ENCODE measurements at regions not wholly inside any gene's neighbourhood (a gene's known extent, or its start where the extent isn't known, plus 50 kb on each side); places are given as distances from the start of the nearest gene placed in this dataset.
"Not testable (repeated sequence)": the region's sequence is repeated elsewhere in the genome, so short reads cannot be mapped to it uniquely, and the experiment has no call there.

- DNase-seq: peak; percentile 54 to 90 (median 60)
These were observed 1180.6 kb downstream of the VRK1 start for GRCh38 chr14:97977651-97978261.

- peak; percentile 50 to 86 (median 67) for DNase-seq
These were observed 1181.2 kb downstream of the VRK1 start for GRCh38 chr14:97978341-97978740.

GRCh38 chr14:97993508-97994019 lies 1196.4 kb downstream of the VRK1 start:
- no peak for DNase-seq

- DNase-seq: peak in 1 of 5 donors; percentile 87
These were observed 1196.9 kb downstream of the VRK1 start for GRCh38 chr14:97994020-97994531.

DNA sequence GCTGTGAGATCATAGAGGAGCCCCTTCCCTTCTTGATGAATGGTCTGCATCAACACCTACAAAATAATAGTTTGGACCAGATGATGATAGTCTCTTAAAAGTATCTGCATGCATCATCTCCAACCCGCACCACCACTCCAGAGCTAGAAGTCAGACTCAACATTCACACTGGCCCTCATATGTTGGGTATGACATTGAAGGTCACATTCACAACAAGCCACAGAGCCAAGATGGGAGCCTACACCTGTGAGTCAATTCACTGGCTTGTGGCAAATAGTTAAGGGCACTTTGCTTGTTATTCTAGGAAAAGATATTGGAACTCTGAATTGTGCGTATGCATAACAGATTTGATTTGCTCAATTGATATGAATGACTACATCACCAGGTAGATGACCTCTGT lies 1197.9 kb downstream of the VRK1 start:
- peak in 1 of 5 donors; percentile 38 for DNase-seq

DNA sequence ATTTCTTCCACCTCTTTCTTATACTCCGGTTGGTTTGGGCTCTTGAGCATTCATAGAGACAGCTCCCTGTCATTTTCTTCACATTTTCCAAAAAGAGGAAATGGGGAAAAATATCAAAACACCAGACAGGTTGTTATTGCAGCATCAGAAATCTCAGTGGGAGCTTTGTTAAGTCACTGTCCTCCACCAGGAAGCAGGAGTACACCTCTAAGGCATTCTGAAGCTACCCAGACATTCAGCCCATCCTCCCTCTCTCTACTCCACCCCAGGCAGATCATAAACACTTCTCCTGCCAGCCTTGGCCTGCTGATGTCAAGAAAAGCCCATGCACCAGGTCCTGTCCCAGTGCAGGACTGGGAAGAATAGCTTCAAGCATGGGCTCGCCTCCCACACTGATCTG lies 1198.3 kb downstream of the VRK1 start:
- DNase-seq: peak in 1 of 5 donors; percentile 47

DNA sequence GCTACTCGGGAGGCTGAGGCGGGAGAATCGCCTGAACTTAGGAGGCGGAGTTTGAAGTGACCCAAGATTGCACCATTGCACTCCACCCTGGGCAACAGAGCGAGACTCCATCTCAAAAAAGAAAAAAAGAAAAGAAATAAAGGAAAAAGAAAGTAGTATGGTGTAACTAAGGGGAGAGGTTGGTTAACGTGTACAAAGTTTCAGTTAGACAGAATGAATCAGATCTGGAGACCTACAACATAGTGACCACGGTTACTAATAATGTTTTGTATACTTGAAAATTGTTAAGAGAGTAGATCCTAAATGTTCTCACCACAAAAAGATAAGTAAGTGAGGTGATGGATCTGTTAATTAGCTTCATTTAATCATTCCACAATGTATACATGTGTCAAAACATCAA lies 1208.8 kb downstream of the VRK1 start:
- peak in 1 of 5 donors; percentile 53 for DNase-seq

- DNase-seq: peak in 1 of 5 donors; percentile 83
These were observed 1211.4 kb downstream of the VRK1 start for GRCh38 chr14:98008381-98009113.

DNA sequence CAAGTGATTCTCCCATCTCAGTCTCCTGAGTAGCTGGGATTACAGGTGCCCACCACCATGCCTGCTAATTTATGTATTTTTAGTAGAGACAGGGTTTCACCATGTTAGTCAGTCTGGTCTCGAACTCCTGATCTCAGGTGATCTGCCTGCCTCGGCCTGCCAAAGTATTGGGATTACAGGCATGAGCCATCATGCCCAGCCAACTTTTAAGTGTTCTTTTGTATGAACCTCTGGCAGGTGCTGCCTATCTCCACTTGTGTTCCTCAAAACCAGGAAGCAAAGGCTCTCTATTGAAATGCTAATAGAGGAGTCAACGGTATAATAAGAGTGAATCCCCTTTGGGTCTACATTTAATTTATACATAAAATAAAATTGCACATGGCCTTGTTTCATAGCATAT lies 1212.0 kb downstream of the VRK1 start:
- DNase-seq: not testable (repeated sequence)

DNA sequence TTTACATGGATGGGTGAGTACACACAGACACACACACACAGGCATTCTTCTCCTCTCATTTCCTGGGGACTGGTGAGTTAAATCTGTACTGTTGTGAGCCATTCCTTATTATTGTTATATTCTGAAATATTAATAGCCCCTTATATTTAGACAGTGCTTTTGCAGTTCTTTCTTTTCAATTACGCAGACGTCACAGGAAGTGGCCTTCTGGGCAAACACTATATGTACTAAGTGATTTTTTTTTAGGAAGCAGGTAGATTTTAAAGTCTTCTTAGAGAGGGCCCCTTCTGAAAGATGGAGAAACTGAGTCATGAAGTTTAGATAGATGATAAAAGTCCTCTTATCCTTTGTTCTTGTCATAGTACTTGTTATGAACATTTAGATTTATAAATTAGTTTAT lies 1213.6 kb downstream of the VRK1 start:
- no peak for DNase-seq

- no peak for DNase-seq
These were observed 1217.9 kb downstream of the VRK1 start for GRCh38 chr14:98014851-98015615.

- DNase-seq: no peak
These were observed 1218.7 kb downstream of the VRK1 start for GRCh38 chr14:98015921-98016320.

- DNase-seq: peak in 2 of 5 donors; percentile 3 to 41
These were observed 1221.4 kb downstream of the VRK1 start for GRCh38 chr14:98018628-98019027.

DNA sequence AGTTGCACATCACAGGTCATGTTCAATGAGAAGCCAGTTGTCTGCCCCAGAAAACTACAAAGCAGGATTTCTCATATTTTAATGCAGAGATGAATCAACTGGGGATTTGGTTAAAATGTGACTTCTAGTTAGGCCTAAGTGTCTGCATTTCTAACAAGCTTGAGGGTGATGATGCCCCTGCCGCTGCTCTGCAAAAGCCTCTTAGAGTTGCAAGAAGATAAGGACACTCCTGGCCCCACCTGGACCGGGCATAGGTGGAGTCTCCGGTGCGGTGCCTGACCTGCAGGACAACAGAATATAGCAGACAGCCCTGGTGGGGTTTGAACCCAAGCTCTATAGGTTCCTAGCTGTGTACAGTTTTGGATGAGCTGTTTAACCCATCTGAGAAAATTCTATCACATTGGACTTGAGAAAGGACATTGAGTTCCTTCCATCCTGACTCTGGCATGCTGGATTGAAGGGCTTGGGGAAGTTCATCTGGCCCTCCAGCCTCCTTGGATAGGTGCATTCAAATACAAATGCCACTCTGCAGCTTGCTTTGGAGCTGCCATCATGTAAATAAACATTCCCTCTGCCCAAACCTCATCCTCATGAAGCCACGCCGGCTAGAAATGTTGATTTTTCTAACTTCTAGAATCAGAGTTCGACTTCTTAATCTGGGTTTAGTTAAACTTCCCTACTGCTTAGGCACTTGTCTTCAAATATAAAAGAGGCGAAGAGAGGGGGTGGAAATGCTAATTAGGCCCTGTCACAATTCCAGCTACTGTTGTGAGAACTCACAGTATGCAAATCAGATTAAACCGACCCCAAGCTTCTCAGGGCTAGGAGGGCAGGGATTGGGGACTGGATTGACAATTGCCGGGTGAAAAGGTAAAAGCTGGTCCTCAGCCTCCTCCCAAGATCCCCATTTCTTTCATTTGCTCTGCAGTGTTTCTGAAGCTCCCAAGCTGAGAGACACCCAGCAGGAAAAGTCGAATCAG lies 1225.6 kb downstream of the VRK1 start:
- DNase-seq: no peak

DNA sequence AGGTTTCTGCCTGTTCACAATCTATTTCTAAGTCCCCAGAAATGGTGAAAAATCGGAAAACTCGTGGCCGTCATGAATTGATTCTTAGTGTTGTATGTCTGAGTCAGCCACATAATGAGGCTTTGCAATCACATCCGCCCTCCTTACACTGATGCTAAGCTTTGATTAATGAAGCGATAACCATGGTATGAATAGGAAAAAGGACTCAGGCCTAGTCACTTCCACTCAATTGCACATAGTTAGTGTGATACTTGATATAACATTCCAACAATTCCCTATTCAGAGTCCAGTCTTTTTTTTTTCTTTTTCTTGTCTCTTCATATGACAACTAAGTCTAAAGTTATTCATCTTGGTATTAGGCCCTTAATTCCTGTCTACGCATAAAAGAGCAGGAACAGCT lies 1231.0 kb downstream of the VRK1 start:
- no peak for DNase-seq

- DNase-seq: no peak
These were observed 1236.6 kb downstream of the BCL11B start for GRCh38 chr14:98035396-98035795.

- no peak for DNase-seq
These were observed 1234.2 kb downstream of the BCL11B start for GRCh38 chr14:98037831-98038230.

DNA sequence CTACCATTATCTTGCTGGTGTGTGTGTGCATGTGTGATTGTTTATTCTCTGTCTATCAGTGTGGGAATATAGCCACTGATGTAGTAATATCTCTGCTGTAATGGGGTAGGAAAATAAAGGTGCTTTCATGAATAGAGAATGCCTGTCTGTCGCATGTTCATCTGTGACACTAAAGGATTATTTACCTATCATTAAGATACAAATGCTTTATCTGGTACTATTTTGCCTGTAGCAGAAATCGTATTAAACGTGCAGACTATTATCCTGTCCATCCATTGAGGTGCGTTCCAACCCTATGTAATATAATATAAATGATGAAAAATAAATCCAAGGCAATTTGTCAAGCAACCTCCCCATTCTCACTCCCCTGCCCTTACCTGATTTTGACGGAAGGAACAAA lies 1215.1 kb downstream of the BCL11B start:
- DNase-seq: no peak

- no peak for DNase-seq
These were observed 1212.9 kb downstream of the BCL11B start for GRCh38 chr14:98059106-98059505.

DNA sequence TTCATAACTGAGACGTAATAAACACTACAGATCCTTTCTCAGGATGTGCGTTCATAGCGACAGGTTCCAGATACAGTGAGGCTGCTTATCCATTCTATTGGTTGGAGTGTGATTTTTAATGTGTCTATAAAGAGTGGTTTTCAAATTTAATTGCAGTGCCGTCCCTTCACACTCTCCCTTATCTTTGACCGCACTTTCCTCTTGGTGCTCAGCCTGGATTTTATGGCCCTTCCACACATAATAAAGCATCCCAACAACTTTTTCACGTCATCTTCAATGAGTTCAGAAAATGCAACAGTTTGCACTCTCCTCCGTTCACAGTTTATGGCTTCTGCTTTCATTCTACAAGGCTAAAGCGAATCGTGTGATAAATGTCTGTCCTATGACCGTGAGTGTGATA lies 1209.9 kb downstream of the BCL11B start:
- DNase-seq: no peak

DNA sequence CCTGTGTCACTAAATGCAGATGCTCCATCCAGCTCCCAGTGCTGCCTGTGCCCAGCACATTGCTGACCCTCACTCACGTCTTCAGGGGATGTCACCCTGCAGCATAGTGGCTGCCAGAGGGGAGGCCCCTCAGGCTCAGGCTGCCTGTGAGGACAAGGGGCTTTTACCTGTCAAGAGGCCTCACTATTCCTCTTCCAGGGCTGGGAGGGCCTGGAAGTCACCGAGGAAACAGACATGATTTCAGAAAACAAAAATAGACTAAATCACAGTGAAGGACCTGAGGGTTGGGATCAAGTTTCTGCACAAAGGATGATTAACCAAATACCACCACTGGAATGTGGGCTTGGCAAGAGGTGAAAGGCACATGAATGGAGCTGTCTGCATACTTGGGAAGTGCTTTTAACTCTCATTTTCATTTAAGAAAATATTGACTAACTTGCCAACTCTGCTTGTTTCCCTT lies 1202.3 kb downstream of the BCL11B start:
- DNase-seq: no peak

DNA sequence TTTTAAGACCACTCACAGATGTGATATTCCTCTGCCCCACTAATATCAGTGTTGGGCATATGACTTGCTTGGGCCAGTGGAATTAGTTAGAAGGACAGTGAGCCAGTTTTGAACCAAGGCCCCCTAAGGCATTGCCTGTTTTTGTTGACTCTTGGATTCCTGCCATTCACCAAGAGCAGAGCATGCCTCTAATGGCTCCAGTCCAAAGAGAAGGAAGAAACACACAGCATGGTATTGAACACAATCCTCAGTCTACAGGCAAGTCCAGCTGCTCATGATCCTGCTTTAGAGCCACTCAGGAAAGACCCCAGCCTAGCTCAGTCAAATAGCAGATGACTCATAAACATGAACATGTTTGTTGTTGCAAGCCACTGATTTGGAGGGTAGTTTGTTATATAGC lies 1201.5 kb downstream of the BCL11B start:
- no peak for DNase-seq
